ENCODE measurements at regions not wholly inside any gene's neighbourhood (a gene's known extent, or its start where the extent isn't known, plus 50 kb on each side); places are given as distances from the start of the nearest gene placed in this dataset.

- H3K4me1 ChIP-seq (ENCODE audit: insufficient read depth) = no peaks in the 10 kb centered on the region
- no peak overlapping the region for H3K4me3 ChIP-seq
- no peaks in the 10 kb centered on the region for H3K36me3 ChIP-seq (ENCODE audit: insufficient read depth)
- no peaks in the 10 kb centered on the region for H3F3A ChIP-seq (replicated peaks; ENCODE audit: low read depth)
- H3K27me3 Mint-ChIP-seq (ENCODE audit: insufficient read depth, low read depth, poor library complexity) = peaks cover 8% of the 10 kb centered on the region
- no peaks in the 10 kb centered on the region for H3K79me2 ChIP-seq (replicated peaks; ENCODE audit: insufficient read depth)
- no peak overlapping the region for H2AFZ ChIP-seq
- H3K4me1 Mint-ChIP-seq = peaks cover 3% of the 10 kb centered on the region; the same call in 2 of the 3 replicates
- H3K4me3 Mint-ChIP-seq = no peak overlapping the region
- H3K9me2 ChIP-seq (ENCODE audit: insufficient read depth) = no peaks in the 10 kb centered on the region; the same call in 1 of the 2 replicates
- TF ChIP-seq STAT1 (IDR thresholded peaks at IDR 0.05; ENCODE audit: unreplicated experiment) (no peak), EZH2 (IDR thresholded peaks at IDR 0.05; ENCODE audit: low read depth, unreplicated experiment) (no peak), ETS1 (IDR thresholded peaks at IDR 0.05) (no peak), EZH2phosphoT487 (IDR thresholded peaks at IDR 0.05; ENCODE audit: unreplicated experiment) (no peak), REST (IDR thresholded peaks at IDR 0.05; ENCODE audit: unreplicated experiment) (no peak), JUNB (IDR thresholded peaks at IDR 0.05; ENCODE audit: unreplicated experiment) (no peak), ZNF114 (CRISPR knock-in tag; IDR thresholded peaks at IDR 0.05) (no peak), ZNF331 (CRISPR knock-in tag; IDR thresholded peaks at IDR 0.05; ENCODE audit: low read depth) (no peak), CREB1 (CRISPR knock-in tag; IDR thresholded peaks at IDR 0.05; ENCODE audit: low read depth) (no peak), NANOG (IDR thresholded peaks at IDR 0.05; ENCODE audit: borderline replicate concordance) (no peak)
- H3K27ac Mint-ChIP-seq = no peak overlapping the region
- no peak overlapping the region for H3K4me2 ChIP-seq
- DNase-seq (ENCODE audit: low spot score) = no peak
- H3K27ac ChIP-seq (ENCODE audit: low read depth) = no peak overlapping the region
- H3K27me3 ChIP-seq (ENCODE audit: insufficient read depth) = no peaks in the 10 kb centered on the region
- H4K20me1 ChIP-seq (replicated peaks; ENCODE audit: insufficient read depth) = no peaks in the 10 kb centered on the region
- H3K9me3 Mint-ChIP-seq = peaks cover 66% of the 10 kb centered on the region
- no peak for ATAC-seq
- no peaks in the 10 kb centered on the region for H3K36me3 Mint-ChIP-seq (ENCODE audit: low read depth)
Observed at GRCh38 chr9:117828466-117828865, 124.3 kb downstream of the TLR4 start.

GRCh38 chr9:117835798-117836197 lies 131.6 kb downstream of the TLR4 start:
- DNase-seq (ENCODE audit: low spot score) (no peak), ATAC-seq (no peak)
- peaks cover 10% of the 10 kb centered on the region for H3K9me2 ChIP-seq (ENCODE audit: insufficient read depth)
- H3K27me3 ChIP-seq (ENCODE audit: insufficient read depth) = no peaks in the 10 kb centered on the region
- no peak overlapping the region for H3K27ac ChIP-seq (ENCODE audit: low read depth)
- no peaks in the 10 kb centered on the region for H4K20me1 ChIP-seq (replicated peaks; ENCODE audit: insufficient read depth)
- H3K36me3 ChIP-seq (ENCODE audit: insufficient read depth) = no peaks in the 10 kb centered on the region
- H3K27me3 Mint-ChIP-seq (ENCODE audit: insufficient read depth, low read depth, poor library complexity) = peaks cover 3% of the 10 kb centered on the region
- no peak overlapping the region for H3K4me3 ChIP-seq
- no peak overlapping the region for H3K4me3 Mint-ChIP-seq
- peaks cover 4% of the 10 kb centered on the region; the same call in 1 of the 3 replicates for H3K36me3 Mint-ChIP-seq (ENCODE audit: low read depth)
- H3F3A ChIP-seq (replicated peaks; ENCODE audit: low read depth) = no peaks in the 10 kb centered on the region
- H3K9me3 Mint-ChIP-seq = peaks cover 76% of the 10 kb centered on the region
- H2AFZ ChIP-seq = no peak overlapping the region
- H3K27ac Mint-ChIP-seq = no peak overlapping the region
- H3K4me1 ChIP-seq (ENCODE audit: insufficient read depth) = peaks cover 4% of the 10 kb centered on the region; the same call in 1 of the 2 replicates
- no peak overlapping the region for H3K4me2 ChIP-seq
- H3K4me1 Mint-ChIP-seq = peaks cover 3% of the 10 kb centered on the region; the same call in 2 of the 3 replicates
- H3K79me2 ChIP-seq (replicated peaks; ENCODE audit: insufficient read depth) = no peaks in the 10 kb centered on the region
- TF ChIP-seq ZNF331 (CRISPR knock-in tag; IDR thresholded peaks at IDR 0.05; ENCODE audit: low read depth) = no peak
- TF ChIP-seq ZNF462 (CRISPR knock-in tag; IDR thresholded peaks at IDR 0.05) = no peak
- TF ChIP-seq CREB1 (CRISPR knock-in tag; IDR thresholded peaks at IDR 0.05; ENCODE audit: low read depth) = no peak
- no peak for TF ChIP-seq ZNF114 (CRISPR knock-in tag; IDR thresholded peaks at IDR 0.05)
- TF ChIP-seq JUNB (IDR thresholded peaks at IDR 0.05; ENCODE audit: unreplicated experiment) = no peak

Measured in GM23338 (cell line).